A549 (cell line): ENCODE measurements at regions not wholly inside any gene's neighbourhood (a gene's known extent, or its start where the extent isn't known, plus 50 kb on each side); places are given as distances from the start of the nearest gene placed in this dataset.

Source experiments
- ATAC-seq, 2 experiments: fragments of 200-7000 bp in 1 of 2; fragments of >200 bp in 1 of 2; cut with Nextera tagmentation in 1 of 2; cut with Tn5 transposase in 1 of 2; 3 replicates each; pipeline versions ENCODE4 v1.8.0 to v1.9.1; 2018 to 2020; ENCODE audit warnings: mild to moderate bottlenecking in 1 of 2, moderate library complexity in 1 of 2
- CTCF ChIA-PET: fragments of 300-600 bp; sonication (Branson Sonifier 250); formaldehyde crosslinking; extraction: SDS; loops from one replicate; lab custom pipeline; 2021; ENCODE audit warnings: antibody characterized with exemption, inconsistent platforms; lab: Yijun Ruan, JAX
- POLR2A ChIA-PET: fragments of 350-600 bp; formaldehyde crosslinking; extraction: SDS; loops from one replicate; lab custom pipeline; 2021; ENCODE audit warnings: antibody characterized with exemption, inconsistent platforms; lab: Yijun Ruan, JAX
- DNase-seq, 2 experiments: peaks; one replicate each; pipeline versions ENCODE4 v3.0.0 to v3.0.0-alpha.2; 2011 to 2016; ENCODE audit warnings: low read depth in 1 of 2, low spot score in 1 of 2
- FAIRE-seq: peaks from 2 replicates; lab custom pipeline; 2011; peaks lifted over from hg19 to GRCh38; lab: Jason Lieb, UNC
- H3K27ac ChIP-seq, 2 experiments: fragments of >200 bp; sonication (Bioruptor Twin); formaldehyde crosslinking; 3 replicates each; pipeline ENCODE4 v1.5.1; 2016 to 2017
- H3K4me1 ChIP-seq: fragments of >200 bp; sonication (Bioruptor Twin); formaldehyde crosslinking; 3 replicates; pipeline ENCODE4 v1.6.1; 2016
- H3K4me2 ChIP-seq: fragments of >200 bp; sonication (Bioruptor Twin); formaldehyde crosslinking; 3 replicates; pipeline ENCODE4 v1.6.1; 2016
- H3K4me3 ChIP-seq: fragments of >200 bp; sonication (Bioruptor Twin); formaldehyde crosslinking; 3 replicates; pipeline ENCODE4 v1.5.1; 2016
- H3K9me3 ChIP-seq: fragments of >200 bp; sonication (Bioruptor Twin); formaldehyde crosslinking; 3 replicates; pipeline ENCODE4 v1.6.1; 2016
- ATOH8 ChIP-seq: fragments of 250-450 bp; sonication (Bioruptor Pico); IDR thresholded peaks from 2 replicates; pipeline ENCODE4 v1.5.0; 2020; ENCODE audit warnings: low read depth, mild to moderate bottlenecking, moderate library complexity
- BCL3 ChIP-seq: fragments of >200 bp; sonication (Bioruptor Twin); formaldehyde crosslinking; IDR thresholded peaks from 3 replicates; pipeline ENCODE4 v1.6.1; 2016
- CHD2 ChIP-seq: fragments of 150-350 bp; IDR thresholded peaks from 2 replicates; pipeline ENCODE4 v1.6.1; 2014; ENCODE audit warnings: low read length; ENCODE audit not compliant: partially characterized antibody
- CHD4 ChIP-seq: fragments of 200-600 bp; sonication (generic); IDR thresholded peaks from 2 replicates; pipeline ENCODE4 v1.6.1; 2016; ENCODE audit warnings: antibody characterized with exemption, mild to moderate bottlenecking, borderline replicate concordance
- E2F6 ChIP-seq: IDR thresholded peaks from 2 replicates; pipeline ENCODE4 v1.6.1; 2012; ENCODE audit warnings: low read depth, borderline replicate concordance
- EHMT2 ChIP-seq: fragments of 200-600 bp; sonication (generic); IDR thresholded peaks from 2 replicates; pipeline ENCODE4 v1.6.1; 2016; ENCODE audit warnings: antibody characterized with exemption, low read depth, mild to moderate bottlenecking, moderate library complexity
- EP300 ChIP-seq, 2 experiments: fragments of >200 bp; sonication (Bioruptor Twin); formaldehyde crosslinking; IDR thresholded peaks; 2 replicates in 1 of 2; 3 replicates in 1 of 2; pipeline ENCODE4 v1.6.1; 2016 to 2017
- FOSL2 ChIP-seq, 2 experiments: fragments of 450-650 bp in 1 of 2; fragments of >200 bp in 1 of 2; sonication (Bioruptor Twin) in 1 of 2; formaldehyde crosslinking; IDR thresholded peaks; 2 replicates each; pipeline versions ENCODE4 v1.5.0 to v1.6.1; 2016 to 2020; ENCODE audit warnings: mild to moderate bottlenecking in 1 of 2, moderate library complexity in 1 of 2
- FOXS1 ChIP-seq: fragments of 250-450 bp; sonication (Bioruptor Pico); IDR thresholded peaks from 2 replicates; pipeline ENCODE4 v1.5.0; 2020; ENCODE audit warnings: mild to moderate bottlenecking, moderate library complexity
- GATA3 ChIP-seq: IDR thresholded peaks from 2 replicates; pipeline ENCODE4 v1.6.1; 2012; ENCODE audit warnings: borderline replicate concordance
- HDAC2 ChIP-seq: fragments of 200-600 bp; sonication (generic); IDR thresholded peaks from 2 replicates; pipeline ENCODE4 v1.6.1; 2016
- HEYL ChIP-seq: fragments of 250-450 bp; sonication (Bioruptor Pico); IDR thresholded peaks from 2 replicates; pipeline ENCODE4 v1.8.0; 2021; ENCODE audit warnings: mild to moderate bottlenecking, moderate library complexity
- HMGXB4 ChIP-seq: fragments of 250-450 bp; sonication (Bioruptor Pico); IDR thresholded peaks from 2 replicates; pipeline ENCODE4 v1.5.0; 2021; ENCODE audit warnings: mild to moderate bottlenecking, moderate library complexity, borderline replicate concordance
- HOXB13 ChIP-seq: fragments of 250-450 bp; sonication (Bioruptor Pico); IDR thresholded peaks from 2 replicates; pipeline ENCODE4 v1.5.0; 2020; ENCODE audit warnings: low read depth, mild to moderate bottlenecking, moderate library complexity
- HOXB5 ChIP-seq: fragments of 250-450 bp; sonication (Bioruptor Pico); IDR thresholded peaks from 2 replicates; pipeline ENCODE4 v1.5.0; 2020; ENCODE audit warnings: mild to moderate bottlenecking, moderate library complexity
- JUN ChIP-seq, 2 experiments: fragments of >200 bp; sonication (Bioruptor Twin); formaldehyde crosslinking; IDR thresholded peaks; 2 replicates in 1 of 2; 3 replicates in 1 of 2; pipeline ENCODE4 v1.6.1; 2016 to 2017
- JUNB ChIP-seq: fragments of >200 bp; sonication (Bioruptor Twin); formaldehyde crosslinking; IDR thresholded peaks from 2 replicates; pipeline ENCODE4 v1.6.1; 2016
- MAFK ChIP-seq: fragments of 450-650 bp; IDR thresholded peaks from 2 replicates; pipeline ENCODE4 v1.6.1; 2014; ENCODE audit not compliant: partially characterized antibody
- MAZ ChIP-seq: fragments of 150-350 bp; IDR thresholded peaks from 2 replicates; pipeline ENCODE4 v1.6.1; 2014; ENCODE audit warnings: antibody characterized with exemption, low read depth, low read length, borderline replicate concordance
- MYC ChIP-seq: IDR thresholded peaks from 2 replicates; pipeline ENCODE4 v1.6.1; 2012; ENCODE audit warnings: mild to moderate bottlenecking, inconsistent platforms, low read length, improper control_type of control experiment, borderline replicate concordance
- NPAS2 ChIP-seq: fragments of 250-450 bp; sonication (Bioruptor Pico); IDR thresholded peaks from 2 replicates; pipeline ENCODE4 v1.8.0; 2022; ENCODE audit warnings: mild to moderate bottlenecking, moderate library complexity, borderline replicate concordance
- PHF8 ChIP-seq: fragments of 200-600 bp; sonication (generic); IDR thresholded peaks from 2 replicates; pipeline ENCODE4 v1.6.1; 2016; ENCODE audit warnings: low read depth, mild to moderate bottlenecking, antibody characterized with exemption, moderate library complexity, borderline replicate concordance
- RCOR1 ChIP-seq: fragments of 150-350 bp; IDR thresholded peaks from 2 replicates; pipeline ENCODE4 v1.6.1; 2014; ENCODE audit warnings: antibody characterized with exemption, low read length, low read depth
- RFX5 ChIP-seq: fragments of 450-650 bp; IDR thresholded peaks from 2 replicates; pipeline ENCODE4 v1.7.1; 2014; ENCODE audit warnings: antibody characterized with exemption, mild to moderate bottlenecking, moderate library complexity
- RNF2 ChIP-seq: fragments of 200-600 bp; sonication (generic); IDR thresholded peaks from 2 replicates; pipeline ENCODE4 v1.6.1; 2016; ENCODE audit warnings: low read depth, mild to moderate bottlenecking, antibody characterized with exemption, moderate library complexity, borderline replicate concordance
- SMC3 ChIP-seq: fragments of >200 bp; sonication (Bioruptor Twin); formaldehyde crosslinking; IDR thresholded peaks from 3 replicates; pipeline ENCODE4 v1.6.1; 2018; ENCODE audit warnings: inconsistent platforms
- SREBF2 ChIP-seq: fragments of 450-650 bp; IDR thresholded peaks from 2 replicates; pipeline ENCODE4 v1.6.1; 2014; ENCODE audit warnings: mild to moderate bottlenecking, moderate library complexity
- TP53 ChIP-seq: fragments of 250-450 bp; sonication (Bioruptor Pico); IDR thresholded peaks from 2 replicates; pipeline ENCODE4 v1.5.0; 2021; ENCODE audit warnings: mild to moderate bottlenecking, moderate library complexity
- ZC3H11A ChIP-seq: fragments of 450-650 bp; IDR thresholded peaks from 2 replicates; pipeline ENCODE4 v1.6.1; 2014; ENCODE audit warnings: antibody characterized with exemption, mild to moderate bottlenecking
- ZFP36 ChIP-seq: fragments of 450-650 bp; IDR thresholded peaks from 2 replicates; pipeline ENCODE4 v1.6.1; 2014; ENCODE audit warnings: borderline replicate concordance; ENCODE audit not compliant: partially characterized antibody
- WGBS: methylation state at CpG from one replicate; pipeline ENCODE4 v1.1.6; 2017; ENCODE audit errors: missing lambda C conversion rate; 5-methylcytosine and 5-hydroxymethylcytosine counted together

- WGBS: 60% methylated on average over 2 of the region's 2 CpGs
- TF ChIP-seq BCL3 (no peak), HEYL (CRISPR knock-in tag) (no peak), RNF2 (no peak), CHD4 (no peak), JUN (IDR thresholded peaks at IDR 0.05) (no peak), HMGXB4 (no peak), JUNB (no peak), MAFK (no peak), CHD2 (no peak), MAZ (no peak), GATA3 (no peak), MYC (no peak)
- Histone ChIP-seq H3K4me3 (no peak overlapping the region), H3K4me1 (0 out of 3 replicates have a peak, but pooled peaks cover 2% of the 10 kb centered on the region), H3K9me3 (no peaks in the 10 kb centered on the region), H3K4me2 (no peak overlapping the region), H3K27ac (no peak overlapping the region)
- DNase-seq (no peak), FAIRE-seq (no peak), ATAC-seq (no peak)
- ChIA-PET CTCF (interaction anchor here (1.5 kb wide), 1 partner anchor 19 kb away, joined by 3 read pairs; no protein-coding TSS in a partner anchor), POLR2A (no interaction called here)
Measured at GRCh38 chr6:14335071-14335470, 217.5 kb downstream of the CD83 start.

- H3K4me1 ChIP-seq: 0 out of 3 replicates have a peak, but pooled peaks cover 2% of the 10 kb centered on the region
- FAIRE-seq (no peak), ATAC-seq (no peak), DNase-seq (no peak)
- TF ChIP-seq EP300 (IDR thresholded peaks at IDR 0.05) (no peak), TP53 (no peak), ATOH8 (CRISPR knock-in tag) (no peak), RCOR1 (no peak), ZFP36 (no peak), HOXB5 (no peak), SREBF2 (no peak), HOXB13 (no peak), ZC3H11A (no peak), FOSL2 (IDR thresholded peaks at IDR 0.05) (no peak), FOSL2 (CRISPR knock-in tag; IDR thresholded peaks at IDR 0.05) (no peak), NPAS2 (CRISPR knock-in tag) (no peak), HMGXB4 (no peak), E2F6 (no peak), MAZ (no peak), EHMT2 (no peak), RFX5 (no peak), PHF8 (no peak), HDAC2 (no peak), SMC3 (no peak), FOXS1 (CRISPR knock-in tag) (no peak)
- 96% methylated on average over 3 of the region's 3 CpGs for WGBS
- no peak overlapping the region for H3K4me2 ChIP-seq
- ChIA-PET POLR2A (no interaction called here), CTCF (interaction anchor here (0.9 kb wide), 1 partner anchor 10 kb away, joined by 3 read pairs; no protein-coding TSS in a partner anchor)
- no peak overlapping the region for H3K27ac ChIP-seq
- no peak overlapping the region for H3K4me3 ChIP-seq
- H3K9me3 ChIP-seq: no peaks in the 10 kb centered on the region
Measured at GRCh38 chr6:14337152-14337551, 219.6 kb downstream of the CD83 start.
